Stomach (tissue), 8 donors: ENCODE measurements at regions not wholly inside any gene's neighbourhood (a gene's known extent, or its start where the extent isn't known, plus 50 kb on each side); places are given as distances from the start of the nearest gene placed in this dataset.

Experiments
- DNase-seq, 2 donors: peaks; one replicate each; pipeline versions ENCODE4 v3.0.0 to v3.0.0-alpha.2; 2013 to 2019
- H3K27ac ChIP-seq, 5 donors: fragments of 200-600 bp in 4 of 5; sonication (generic) in 4 of 5; one replicate each; pipeline ENCODE4 v1.5.1; 2013 to 2019; ENCODE audit warnings: mild to moderate bottlenecking in 1 of 5, moderate library complexity in 1 of 5
- H3K27me3 ChIP-seq, 3 donors: fragments of 200-600 bp; sonication (generic); one replicate each; pipeline ENCODE4 v1.5.1; 2017 to 2019; ENCODE audit warnings: mixed run types in 1 of 3
- H3K36me3 ChIP-seq, 4 donors: fragments of 200-600 bp; sonication (generic); 1 replicate in 3 of 4; 2 replicates in 1 of 4; pipeline ENCODE4 v1.5.1; 2016 to 2019
- H3K4me1 ChIP-seq, 4 donors: fragments of 200-600 bp; sonication (generic); one replicate each; pipeline ENCODE4 v1.5.1; 2016 to 2019
- H3K4me3 ChIP-seq, 4 donors: fragments of 200-600 bp; sonication (generic) in 3 of 4; one replicate each; pipeline ENCODE4 v1.5.1; 2016 to 2019; ENCODE audit warnings: mild to moderate bottlenecking in 1 of 4
- H3K9me3 ChIP-seq, 4 donors: fragments of 200-600 bp; sonication (generic); one replicate each; pipeline ENCODE4 v1.5.1; 2016 to 2019
- CTCF ChIP-seq, 7 experiments: fragments of 450-650 bp in 4 of 7; fragments of 200-600 bp in 3 of 7; sonication (generic) in 3 of 7; IDR thresholded peaks; one replicate each; pipeline ENCODE4 v1.5.1; 2016 to 2019; ENCODE audit warnings: antibody characterized with exemption in 7 of 7, control low read depth in 2 of 7, mild to moderate bottlenecking in 1 of 7
- EP300 ChIP-seq: sonication (generic); formaldehyde crosslinking; IDR thresholded peaks from one replicate; pipeline ENCODE4 v1.6.1; 2017; ENCODE audit warnings: antibody characterized with exemption
- POLR2A ChIP-seq, 4 donors: fragments of 450-650 bp; IDR thresholded peaks; one replicate each; pipeline ENCODE4 v1.6.1; 2016; ENCODE audit warnings: antibody characterized with exemption in 4 of 4, control low read depth in 2 of 4, mild to moderate bottlenecking in 1 of 4, moderate library complexity in 1 of 4
- POLR2AphosphoS5 ChIP-seq, 3 donors: sonication (generic); formaldehyde crosslinking; IDR thresholded peaks; one replicate each; pipeline ENCODE4 v1.6.1; 2016; ENCODE audit warnings: antibody characterized with exemption in 3 of 3
- WGBS, 5 donors: extraction: QIAGEN DNeasy Blood & Tissue Kit in 3 of 5; methylation state at CpG; one replicate each; pipeline versions ENCODE4 v1.1.5 to v1.1.7; 2013 to 2018; 5-methylcytosine and 5-hydroxymethylcytosine counted together
- intact Hi-C: fragments of 100-400 bp; cut with DNase I; formaldehyde crosslinking; loops from one replicate; pipeline ENCODE4 v1.15.1; 2023; ENCODE audit warnings: low total_unique reads
- donor health status: healthy with polysubstance abuse.
- donor health status: Bipolar disorder and iron deficiency.
- donor health status: healthy.

- H3K27me3 ChIP-seq, result peaks cover 0 to 2% (median 0%) of the 10 kb centered on the region in 3 donors
- no peaks in the 10 kb centered on the region for H3K9me3 ChIP-seq
- no peaks in the 10 kb centered on the region for H3K36me3 ChIP-seq
- no peak for DNase-seq
- intact Hi-C loops, result no loop called here
- H3K4me1 ChIP-seq, result peaks cover 0 to 10% (median 0%) of the 10 kb centered on the region in 4 donors
- H3K27ac ChIP-seq, result no peak overlapping the region
- 85 to 95% (median 88%) methylated on average over 6 to 10 of the region's 10 CpGs for WGBS, 5 donors
- no peak for TF ChIP-seq POLR2A (IDR thresholded peaks at IDR 0.05)
- no peak for TF ChIP-seq CTCF (IDR thresholded peaks at IDR 0.05)
- no peak for TF ChIP-seq POLR2AphosphoS5 (IDR thresholded peaks at IDR 0.05)
- TF ChIP-seq EP300, result no peak
- H3K4me3 ChIP-seq, result no peak overlapping the region
These were observed 94.2 kb downstream of the PLXNA1 start for GRCh38 chr3:127077068-127077467.

DNA sequence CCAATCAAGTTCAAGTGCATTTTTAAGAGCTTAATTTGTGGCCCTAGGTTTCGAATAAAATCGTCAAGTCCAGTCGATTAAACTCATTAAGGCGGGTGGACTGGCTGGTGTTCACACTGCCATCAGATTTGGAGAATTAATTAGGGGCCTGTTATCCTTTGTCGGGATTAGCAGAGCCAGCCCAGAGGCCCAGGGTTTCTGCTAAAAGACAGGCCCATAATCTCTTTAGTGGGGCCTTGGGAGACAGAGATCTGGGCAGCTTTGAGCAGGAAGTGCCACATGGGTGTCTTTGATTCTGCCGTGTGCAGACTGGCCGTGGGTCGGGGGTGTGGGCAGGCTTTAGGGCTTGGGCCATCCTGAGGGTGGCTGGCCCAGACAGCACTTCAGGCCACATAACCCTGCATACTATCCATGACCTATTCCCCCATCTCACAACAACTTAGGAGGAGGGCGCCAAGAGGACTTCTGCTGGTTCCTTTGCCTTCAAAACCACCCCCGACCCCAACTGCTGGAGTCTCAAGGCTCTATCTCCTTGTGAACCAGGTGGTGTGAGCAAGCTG lies 94.7 kb downstream of the PLXNA1 start:
- Histone ChIP-seq H3K36me3 (no peaks in the 10 kb centered on the region), H3K9me3 (no peaks in the 10 kb centered on the region), H3K4me1 (peaks cover 0 to 10% (median 0%) of the 10 kb centered on the region in 4 donors), H3K27ac (no peak overlapping the region), H3K4me3 (no peak overlapping the region), H3K27me3 (no peaks in the 10 kb centered on the region)
- 88 to 94% (median 91%) methylated on average over 9 to 10 of the region's 10 CpGs for WGBS, 5 donors
- intact Hi-C loops, result no loop called here
- TF ChIP-seq POLR2A (IDR thresholded peaks at IDR 0.05) (no peak), POLR2AphosphoS5 (IDR thresholded peaks at IDR 0.05) (no peak), CTCF (IDR thresholded peaks at IDR 0.05) (no peak), EP300 (no peak)
- no peak for DNase-seq

GRCh38 chr3:127078626-127079025 lies 95.7 kb downstream of the PLXNA1 start:
- Histone ChIP-seq H3K27me3 (no peaks in the 10 kb centered on the region), H3K4me1 (peaks cover 0 to 8% (median 0%) of the 10 kb centered on the region in 4 donors), H3K27ac (no peak overlapping the region), H3K36me3 (no peaks in the 10 kb centered on the region), H3K4me3 (no peak overlapping the region), H3K9me3 (no peaks in the 10 kb centered on the region)
- intact Hi-C loops, result no loop called here
- 77 to 89% (median 83%) methylated on average over 6 to 9 of the region's 9 CpGs for WGBS, 5 donors
- DNase-seq, result no peak
- no peak for TF ChIP-seq POLR2AphosphoS5 (IDR thresholded peaks at IDR 0.05)

GRCh38 chr3:127079211-127079610 lies 96.3 kb downstream of the PLXNA1 start:
- Histone ChIP-seq H3K27me3 (no peaks in the 10 kb centered on the region), H3K27ac (no peak overlapping the region), H3K36me3 (no peaks in the 10 kb centered on the region), H3K9me3 (no peaks in the 10 kb centered on the region), H3K4me1 (peaks cover 0 to 3% (median 0%) of the 10 kb centered on the region in 4 donors), H3K4me3 (no peak overlapping the region)
- intact Hi-C loops, result no loop called here
- TF ChIP-seq EP300 (no peak), POLR2AphosphoS5 (IDR thresholded peaks at IDR 0.05) (no peak), POLR2A (IDR thresholded peaks at IDR 0.05) (no peak), CTCF (IDR thresholded peaks at IDR 0.05) (no peak)
- 86 to 94% (median 91%) methylated on average over 4 to 5 of the region's 5 CpGs for WGBS, 5 donors
- DNase-seq, result no peak

DNA sequence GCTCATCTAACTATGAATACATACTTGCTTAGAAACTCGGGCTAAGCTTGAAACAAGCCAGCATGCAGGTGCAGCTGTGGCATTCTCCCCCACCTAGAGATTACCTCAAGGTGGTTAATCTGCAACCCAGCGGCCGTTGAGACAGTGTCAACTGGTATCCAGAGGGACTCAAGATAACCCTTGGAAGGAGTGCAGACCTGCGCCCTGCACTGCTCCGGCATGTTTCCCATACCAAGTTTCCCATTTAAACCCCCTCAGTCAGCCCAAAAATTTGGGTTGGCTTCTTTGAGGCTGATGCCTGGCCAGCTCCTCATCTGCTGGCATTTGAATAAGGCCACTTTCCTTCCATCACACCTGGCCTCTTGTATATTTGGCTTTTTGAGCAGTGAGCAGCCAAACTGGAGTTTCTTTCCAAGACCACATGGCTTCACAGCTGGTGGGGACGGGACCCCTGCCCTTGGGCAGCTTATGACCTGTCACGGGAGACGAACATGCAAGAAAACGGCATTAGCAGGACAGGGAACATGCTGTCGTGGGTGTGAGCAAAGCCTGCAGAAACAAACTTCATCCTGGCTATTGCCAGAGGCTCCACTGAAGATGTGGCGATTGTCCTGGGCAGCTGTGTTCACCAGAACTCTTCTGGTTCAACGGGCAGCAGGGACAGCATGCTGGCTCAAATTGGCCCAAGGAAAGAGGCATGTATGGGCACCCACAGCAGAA lies 98.2 kb downstream of the PLXNA1 start:
- Histone ChIP-seq H3K27ac (no peak overlapping the region), H3K36me3 (no peaks in the 10 kb centered on the region), H3K4me3 (no peak overlapping the region), H3K4me1 (no peaks in the 10 kb centered on the region), H3K27me3 (peaks cover 0 to 5% (median 0%) of the 10 kb centered on the region in 3 donors), H3K9me3 (no peaks in the 10 kb centered on the region)
- intact Hi-C loops, result no loop called here
- 76 to 81% (median 81%) methylated on average over 11 to 12 of the region's 12 CpGs for WGBS, 5 donors
- DNase-seq, result no peak
- TF ChIP-seq EP300 (no peak), POLR2AphosphoS5 (IDR thresholded peaks at IDR 0.05) (no peak), CTCF (IDR thresholded peaks at IDR 0.05) (no peak), POLR2A (IDR thresholded peaks at IDR 0.05) (no peak)
